ENCODE measurements at regions not wholly inside any gene's neighbourhood (a gene's known extent, or its start where the extent isn't known, plus 50 kb on each side); places are given as distances from the start of the nearest gene placed in this dataset.

GRCh38 chr15:37638116-37638515, 296.3 kb upstream of the TMCO5A start:
- TF ChIP-seq POLR2A (IDR thresholded peaks at IDR 0.05) (no peak), POLR2AphosphoS5 (IDR thresholded peaks at IDR 0.05) (no peak), CTCF (IDR thresholded peaks at IDR 0.05) (no peak)
